ENCODE measurements at regions not wholly inside any gene's neighbourhood (a gene's known extent, or its start where the extent isn't known, plus 50 kb on each side); places are given as distances from the start of the nearest gene placed in this dataset.
A peak's percentile ranks its signal among the peaks of the same experiment; 100 is the strongest.

DNA sequence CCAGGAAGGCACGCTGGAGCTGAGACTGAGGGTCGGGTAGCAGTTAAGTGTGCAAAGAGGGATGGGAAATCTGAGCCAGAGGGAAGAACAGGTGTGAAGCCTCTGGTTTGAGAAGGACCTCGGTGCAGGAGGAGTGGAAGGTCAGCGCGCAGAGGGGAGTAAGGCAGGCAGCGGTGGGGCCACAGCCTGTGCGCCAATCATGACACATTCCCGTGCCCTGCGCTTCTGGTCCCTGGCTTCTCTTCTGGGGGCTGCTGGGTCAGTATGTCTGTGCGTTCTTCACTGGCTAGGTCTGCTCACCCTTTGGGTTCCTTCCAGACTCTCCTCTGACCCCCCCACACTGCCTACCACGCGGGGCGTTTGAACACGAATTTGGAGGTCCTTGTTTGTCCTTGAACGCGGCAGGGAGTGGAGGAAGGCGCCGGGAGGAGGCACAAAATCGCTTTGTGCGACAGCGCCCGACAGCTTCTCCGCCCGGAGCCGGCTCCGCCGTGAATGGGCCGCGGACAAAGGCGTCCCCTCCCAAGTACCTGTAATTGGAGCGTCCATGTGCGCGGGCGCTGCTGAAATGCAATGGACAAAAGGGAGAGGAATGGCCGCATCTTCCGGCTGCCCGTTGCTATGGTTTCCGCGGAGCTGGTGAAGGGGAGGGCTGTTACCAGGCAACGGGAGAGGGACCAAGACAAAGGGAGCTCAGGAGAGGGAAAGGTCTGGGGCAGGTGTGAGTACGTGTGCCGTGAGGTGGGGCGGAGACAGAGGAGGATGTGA lies 207.2 kb upstream of the SRRM4 start:
- TF ChIP-seq, protein P1, sequence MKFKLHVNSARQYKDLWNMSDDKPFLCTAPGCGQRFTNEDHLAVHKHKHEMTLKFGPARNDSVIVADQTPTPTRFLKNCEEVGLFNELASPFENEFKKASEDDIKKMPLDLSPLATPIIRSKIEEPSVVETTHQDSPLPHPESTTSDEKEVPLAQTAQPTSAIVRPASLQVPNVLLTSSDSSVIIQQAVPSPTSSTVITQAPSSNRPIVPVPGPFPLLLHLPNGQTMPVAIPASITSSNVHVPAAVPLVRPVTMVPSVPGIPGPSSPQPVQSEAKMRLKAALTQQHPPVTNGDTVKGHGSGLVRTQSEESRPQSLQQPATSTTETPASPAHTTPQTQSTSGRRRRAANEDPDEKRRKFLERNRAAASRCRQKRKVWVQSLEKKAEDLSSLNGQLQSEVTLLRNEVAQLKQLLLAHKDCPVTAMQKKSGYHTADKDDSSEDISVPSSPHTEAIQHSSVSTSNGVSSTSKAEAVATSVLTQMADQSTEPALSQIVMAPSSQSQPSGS (CRISPR knock-in tag; IDR thresholded peaks at IDR 0.05; ENCODE audit: borderline replicate concordance, low read depth): no peak
- TF ChIP-seq CBFB (CRISPR knock-in tag; IDR thresholded peaks at IDR 0.05; ENCODE audit: low read depth) (peak; percentile 59; the same call in 1 of the 2 replicates), CTCF (IDR thresholded peaks at IDR 0.05) (no peak), MAX (CRISPR knock-in tag; IDR thresholded peaks at IDR 0.05) (peak; percentile 90), NFYB (CRISPR knock-in tag; conservative IDR thresholded peaks at IDR 0.05; ENCODE audit: low read depth) (no peak), ELF4 (CRISPR knock-in tag; IDR thresholded peaks at IDR 0.05; ENCODE audit: low read depth) (no peak), ATF1 (CRISPR knock-in tag; IDR thresholded peaks at IDR 0.05) (no peak), MXD4 (CRISPR knock-in tag; IDR thresholded peaks at IDR 0.05; ENCODE audit: borderline replicate concordance) (no peak), HMGXB4 (CRISPR knock-in tag; IDR thresholded peaks at IDR 0.05) (no peak), RORB (CRISPR knock-in tag; IDR thresholded peaks at IDR 0.05) (no peak), GABPB1 (CRISPR knock-in tag; IDR thresholded peaks at IDR 0.05) (no peak)
- TF ChIP-seq, protein P2, sequence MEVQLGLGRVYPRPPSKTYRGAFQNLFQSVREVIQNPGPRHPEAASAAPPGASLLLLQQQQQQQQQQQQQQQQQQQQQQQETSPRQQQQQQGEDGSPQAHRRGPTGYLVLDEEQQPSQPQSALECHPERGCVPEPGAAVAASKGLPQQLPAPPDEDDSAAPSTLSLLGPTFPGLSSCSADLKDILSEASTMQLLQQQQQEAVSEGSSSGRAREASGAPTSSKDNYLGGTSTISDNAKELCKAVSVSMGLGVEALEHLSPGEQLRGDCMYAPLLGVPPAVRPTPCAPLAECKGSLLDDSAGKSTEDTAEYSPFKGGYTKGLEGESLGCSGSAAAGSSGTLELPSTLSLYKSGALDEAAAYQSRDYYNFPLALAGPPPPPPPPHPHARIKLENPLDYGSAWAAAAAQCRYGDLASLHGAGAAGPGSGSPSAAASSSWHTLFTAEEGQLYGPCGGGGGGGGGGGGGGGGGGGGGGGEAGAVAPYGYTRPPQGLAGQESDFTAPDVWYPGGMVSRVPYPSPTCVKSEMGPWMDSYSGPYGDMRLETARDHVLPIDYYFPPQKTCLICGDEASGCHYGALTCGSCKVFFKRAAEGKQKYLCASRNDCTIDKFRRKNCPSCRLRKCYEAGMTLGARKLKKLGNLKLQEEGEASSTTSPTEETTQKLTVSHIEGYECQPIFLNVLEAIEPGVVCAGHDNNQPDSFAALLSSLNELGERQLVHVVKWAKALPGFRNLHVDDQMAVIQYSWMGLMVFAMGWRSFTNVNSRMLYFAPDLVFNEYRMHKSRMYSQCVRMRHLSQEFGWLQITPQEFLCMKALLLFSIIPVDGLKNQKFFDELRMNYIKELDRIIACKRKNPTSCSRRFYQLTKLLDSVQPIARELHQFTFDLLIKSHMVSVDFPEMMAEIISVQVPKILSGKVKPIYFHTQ (CRISPR knock-in tag; IDR thresholded peaks at IDR 0.05): no peak
- TF ChIP-seq, protein P3, sequence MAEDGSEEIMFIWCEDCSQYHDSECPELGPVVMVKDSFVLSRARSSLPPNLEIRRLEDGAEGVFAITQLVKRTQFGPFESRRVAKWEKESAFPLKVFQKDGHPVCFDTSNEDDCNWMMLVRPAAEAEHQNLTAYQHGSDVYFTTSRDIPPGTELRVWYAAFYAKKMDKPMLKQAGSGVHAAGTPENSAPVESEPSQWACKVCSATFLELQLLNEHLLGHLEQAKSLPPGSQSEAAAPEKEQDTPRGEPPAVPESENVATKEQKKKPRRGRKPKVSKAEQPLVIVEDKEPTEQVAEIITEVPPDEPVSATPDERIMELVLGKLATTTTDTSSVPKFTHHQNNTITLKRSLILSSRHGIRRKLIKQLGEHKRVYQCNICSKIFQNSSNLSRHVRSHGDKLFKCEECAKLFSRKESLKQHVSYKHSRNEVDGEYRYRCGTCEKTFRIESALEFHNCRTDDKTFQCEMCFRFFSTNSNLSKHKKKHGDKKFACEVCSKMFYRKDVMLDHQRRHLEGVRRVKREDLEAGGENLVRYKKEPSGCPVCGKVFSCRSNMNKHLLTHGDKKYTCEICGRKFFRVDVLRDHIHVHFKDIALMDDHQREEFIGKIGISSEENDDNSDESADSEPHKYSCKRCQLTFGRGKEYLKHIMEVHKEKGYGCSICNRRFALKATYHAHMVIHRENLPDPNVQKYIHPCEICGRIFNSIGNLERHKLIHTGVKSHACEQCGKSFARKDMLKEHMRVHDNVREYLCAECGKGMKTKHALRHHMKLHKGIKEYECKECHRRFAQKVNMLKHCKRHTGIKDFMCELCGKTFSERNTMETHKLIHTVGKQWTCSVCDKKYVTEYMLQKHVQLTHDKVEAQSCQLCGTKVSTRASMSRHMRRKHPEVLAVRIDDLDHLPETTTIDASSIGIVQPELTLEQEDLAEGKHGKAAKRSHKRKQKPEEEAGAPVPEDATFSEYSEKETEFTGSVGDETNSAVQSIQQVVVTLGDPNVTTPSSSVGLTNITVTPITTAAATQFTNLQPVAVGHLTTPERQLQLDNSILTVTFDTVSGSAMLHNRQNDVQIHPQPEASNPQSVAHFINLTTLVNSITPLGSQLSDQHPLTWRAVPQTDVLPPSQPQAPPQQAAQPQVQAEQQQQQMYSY (CRISPR knock-in tag; IDR thresholded peaks at IDR 0.05): no peak
